ENCODE measurements at regions not wholly inside any gene's neighbourhood (a gene's known extent, or its start where the extent isn't known, plus 50 kb on each side); places are given as distances from the start of the nearest gene placed in this dataset.

- no peak for TF ChIP-seq CTCF (IDR thresholded peaks at IDR 0.05; ENCODE audit: unreplicated experiment)
- BruUV-seq (replicated peaks): no TSS peak
- DNase-seq: no peak
- H3K36me3 Mint-ChIP-seq (ENCODE audit: insufficient read depth, unreplicated experiment): no peaks in the 10 kb centered on the region
- no peaks in the 10 kb centered on the region for H3K4me1 Mint-ChIP-seq (ENCODE audit: low read depth, unreplicated experiment)
- CTCF ChIA-PET: interaction anchor here (0.6 kb wide), 1 partner anchor 33 kb away, joined by 3 read pairs; no protein-coding TSS in a partner anchor
- H3K27ac Mint-ChIP-seq (ENCODE audit: unreplicated experiment): no peak overlapping the region
- intact Hi-C loops (cut with micrococcal nuclease; ENCODE audit: unreplicated experiment): no loop called here
- peaks cover 4% of the 10 kb centered on the region for H3K9me3 Mint-ChIP-seq (ENCODE audit: low read depth, unreplicated experiment)
- no peaks in the 10 kb centered on the region for H3K27me3 Mint-ChIP-seq (ENCODE audit: unreplicated experiment)
- H3K4me3 Mint-ChIP-seq (ENCODE audit: low read depth, unreplicated experiment): no peak overlapping the region
Measured at GRCh38 chr5:91434348-91434747, 51.2 kb upstream of the ARRDC3 start.

DNA sequence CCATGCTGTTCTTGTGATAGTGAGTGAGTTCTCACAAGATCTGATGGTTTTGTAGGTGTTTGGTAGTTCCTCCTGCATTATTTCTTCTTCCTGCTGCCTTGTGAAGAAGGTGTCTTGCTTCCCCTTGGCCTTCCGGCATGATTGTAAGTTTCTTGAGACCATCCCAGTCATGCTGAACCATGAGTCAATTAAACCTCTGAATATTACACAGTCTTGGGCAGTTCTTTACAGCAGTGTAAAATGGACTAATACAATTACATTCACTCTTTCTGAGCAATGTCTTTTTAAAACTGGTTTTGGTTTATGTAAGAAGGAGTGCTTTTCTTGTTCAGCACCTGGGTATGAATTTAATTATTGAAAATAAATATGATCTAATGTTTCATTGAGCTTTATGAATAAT lies 50.7 kb upstream of the ARRDC3 start:
- no peak for DNase-seq
- Mint-ChIP-seq H3K27ac (ENCODE audit: unreplicated experiment) (no peak overlapping the region), H3K27me3 (ENCODE audit: unreplicated experiment) (no peaks in the 10 kb centered on the region), H3K36me3 (ENCODE audit: insufficient read depth, unreplicated experiment) (no peaks in the 10 kb centered on the region), H3K4me1 (ENCODE audit: low read depth, unreplicated experiment) (no peaks in the 10 kb centered on the region), H3K4me3 (ENCODE audit: low read depth, unreplicated experiment) (no peak overlapping the region), H3K9me3 (ENCODE audit: low read depth, unreplicated experiment) (peaks cover 8% of the 10 kb centered on the region)
- no TSS peak for BruUV-seq (replicated peaks)
- no peak for TF ChIP-seq CTCF (IDR thresholded peaks at IDR 0.05; ENCODE audit: unreplicated experiment)
- intact Hi-C loops (cut with micrococcal nuclease; ENCODE audit: unreplicated experiment): no loop called here
- CTCF ChIA-PET: interaction anchor here (0.6 kb wide), 2 partner anchors 33 to 43 kb away, joined by 3 read pairs; no protein-coding TSS in a partner anchor
